ENCODE measurements at regions not wholly inside any gene's neighbourhood (a gene's known extent, or its start where the extent isn't known, plus 50 kb on each side); places are given as distances from the start of the nearest gene placed in this dataset.

- TF ChIP-seq FOXM1 (IDR thresholded peaks at IDR 0.05; ENCODE audit: borderline replicate concordance) (no peak), FOXA1 (IDR thresholded peaks at IDR 0.05) (no peak), CTBP1 (IDR thresholded peaks at IDR 0.05; ENCODE audit: borderline replicate concordance) (no peak), ELF4 (IDR thresholded peaks at IDR 0.05) (no peak), ZNF384 (IDR thresholded peaks at IDR 0.05) (no peak), SP1 (IDR thresholded peaks at IDR 0.05) (no peak), TARDBP (IDR thresholded peaks at IDR 0.05) (no peak), ARNT (IDR thresholded peaks at IDR 0.05) (no peak), PKNOX1 (IDR thresholded peaks at IDR 0.05) (no peak), LEF1 (IDR thresholded peaks at IDR 0.05; ENCODE audit: borderline replicate concordance) (no peak), BHLHE40 (IDR thresholded peaks at IDR 0.05; ENCODE audit: borderline replicate concordance) (no peak)
Observed at GRCh38 chr6:168153553-168153952, 74.5 kb upstream of the FRMD1 start.
